Adrenal gland (tissue), 5 donors: ENCODE measurements at regions not wholly inside any gene's neighbourhood (a gene's known extent, or its start where the extent isn't known, plus 50 kb on each side); places are given as distances from the start of the nearest gene placed in this dataset.

Experiments used
- CTCF ChIP-seq, 6 experiments: fragments of 450-650 bp in 4 of 6; fragments of 200-600 bp in 2 of 6; sonication (generic) in 1 of 6; IDR thresholded peaks; 1 replicate in 5 of 6; 2 replicates in 1 of 6; pipeline versions ENCODE4 v1.5.1 to v1.8.0; 2016 to 2021; ENCODE audit warnings: antibody characterized with exemption in 6 of 6, mild to moderate bottlenecking in 2 of 6, moderate library complexity in 1 of 6
- POLR2A ChIP-seq, 2 donors: fragments of 450-650 bp; IDR thresholded peaks; one replicate each; pipeline ENCODE4 v1.6.1; 2017; ENCODE audit warnings: antibody characterized with exemption in 2 of 2, mild to moderate bottlenecking in 2 of 2, moderate library complexity in 1 of 2
- donor health status: DM: no; HTN: no; CAD: no.

- TF ChIP-seq POLR2A (IDR thresholded peaks at IDR 0.05) (no peak), CTCF (IDR thresholded peaks at IDR 0.05) (no peak)
Measured at GRCh38 chr18:55038162-55038561, 78.9 kb upstream of the CCDC68 start.
